ENCODE measurements at regions not wholly inside any gene's neighbourhood (a gene's known extent, or its start where the extent isn't known, plus 50 kb on each side); places are given as distances from the start of the nearest gene placed in this dataset.
"Not testable (repeated sequence)": the region's sequence is repeated elsewhere in the genome, so short reads cannot be mapped to it uniquely, and the experiment has no call there.

- no peak for DNase-seq (ENCODE audit: low spot score)
These were observed 97.5 kb upstream of the RPS6KA2 start for GRCh38 chr6:166724576-166724975.

DNA sequence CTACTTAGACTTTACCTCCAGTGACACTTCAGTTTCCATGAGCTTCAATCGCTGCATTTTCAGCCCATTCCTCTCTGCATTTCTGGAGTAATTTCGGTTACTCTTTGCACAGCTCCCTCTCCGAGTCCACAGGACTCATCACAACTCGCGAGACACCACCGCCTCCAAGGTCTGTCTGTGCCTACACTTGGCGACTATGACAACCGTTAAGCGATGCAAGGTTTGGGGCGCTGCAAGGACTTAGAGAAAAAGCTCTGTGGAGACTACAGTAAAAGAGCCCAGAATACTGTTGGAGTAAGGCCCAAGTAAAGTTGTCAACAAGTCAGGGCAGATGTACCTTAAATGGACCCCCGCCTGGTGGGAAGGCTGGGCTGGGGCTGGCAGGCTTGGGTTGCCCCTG is 95.7 kb upstream of the RPS6KA2 start:
- DNase-seq (ENCODE audit: low spot score), result no peak

GRCh38 chr6:166721576-166721975 is 94.5 kb upstream of the RPS6KA2 start:
- DNase-seq (ENCODE audit: low spot score), result no peak

GRCh38 chr6:166720856-166721255 is 93.8 kb upstream of the RPS6KA2 start:
- DNase-seq (ENCODE audit: low spot score), result no peak

DNA sequence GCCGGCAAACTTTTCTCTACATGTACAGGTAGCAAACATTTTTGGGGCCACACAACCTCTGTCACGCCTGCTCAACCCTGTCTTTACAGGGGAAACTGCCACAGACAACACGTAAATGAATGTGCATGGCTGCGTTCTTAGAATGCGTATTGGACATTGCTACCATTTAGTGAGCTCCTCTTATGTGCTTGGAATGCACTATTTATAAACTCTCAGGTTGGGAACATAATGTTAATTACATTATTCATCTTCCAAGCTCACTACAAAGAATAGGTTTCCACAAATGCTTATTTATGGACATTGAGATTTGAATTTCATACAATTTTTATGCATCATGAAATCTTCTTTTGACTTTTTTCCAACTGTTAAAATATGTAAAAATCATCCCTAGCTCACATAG is 92.0 kb upstream of the RPS6KA2 start:
- DNase-seq (ENCODE audit: low spot score), result no peak

GRCh38 chr6:166718516-166718915 is 91.5 kb upstream of the RPS6KA2 start:
- DNase-seq (ENCODE audit: low spot score), result no peak

DNA sequence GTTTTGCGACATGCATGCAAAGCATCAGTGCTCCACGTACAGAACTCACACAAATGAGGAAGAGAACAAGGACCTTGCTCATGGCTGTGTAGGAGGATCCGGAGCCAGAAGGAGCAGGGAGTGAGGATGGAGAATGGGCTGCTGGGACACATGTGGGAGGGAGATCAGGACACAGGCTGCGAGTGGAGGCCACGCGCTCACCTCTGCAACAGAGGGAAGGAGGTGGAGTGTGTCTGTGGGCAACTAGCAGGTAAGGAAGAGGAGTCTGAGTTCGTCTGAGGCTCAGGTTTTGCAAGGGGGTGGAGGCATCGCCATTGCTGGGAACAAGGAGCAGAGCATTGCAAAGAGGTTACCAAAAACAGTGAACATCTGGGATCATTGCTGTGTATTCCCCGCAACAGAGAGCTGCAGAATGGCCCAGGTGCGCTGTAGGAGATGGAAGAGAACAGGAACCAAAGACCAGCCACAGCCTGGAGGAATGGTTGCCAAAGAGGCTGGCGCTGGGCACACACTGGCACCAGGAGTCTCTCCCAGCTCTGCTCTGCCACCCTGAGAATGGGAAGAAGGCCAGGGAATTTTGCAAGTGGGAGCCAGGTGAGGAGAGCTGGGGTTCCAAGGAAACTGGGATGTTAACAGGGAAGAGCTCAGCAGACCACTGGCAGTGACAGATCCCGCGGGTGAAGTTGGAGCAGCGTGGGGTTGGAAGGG is 90.0 kb upstream of the RPS6KA2 start:
- DNase-seq (ENCODE audit: low spot score), result no peak

- no peak for DNase-seq (ENCODE audit: low spot score)
These were observed 88.9 kb upstream of the RPS6KA2 start for GRCh38 chr6:166715992-166716391.

GRCh38 chr6:166715065-166715464 is 88.0 kb upstream of the RPS6KA2 start:
- no peak for DNase-seq (ENCODE audit: low spot score)

GRCh38 chr6:166714581-166714980 is 87.5 kb upstream of the RPS6KA2 start:
- no peak for DNase-seq (ENCODE audit: low spot score)

GRCh38 chr6:166714187-166714510 is 87.1 kb upstream of the RPS6KA2 start:
- DNase-seq (ENCODE audit: low spot score), result no peak

DNA sequence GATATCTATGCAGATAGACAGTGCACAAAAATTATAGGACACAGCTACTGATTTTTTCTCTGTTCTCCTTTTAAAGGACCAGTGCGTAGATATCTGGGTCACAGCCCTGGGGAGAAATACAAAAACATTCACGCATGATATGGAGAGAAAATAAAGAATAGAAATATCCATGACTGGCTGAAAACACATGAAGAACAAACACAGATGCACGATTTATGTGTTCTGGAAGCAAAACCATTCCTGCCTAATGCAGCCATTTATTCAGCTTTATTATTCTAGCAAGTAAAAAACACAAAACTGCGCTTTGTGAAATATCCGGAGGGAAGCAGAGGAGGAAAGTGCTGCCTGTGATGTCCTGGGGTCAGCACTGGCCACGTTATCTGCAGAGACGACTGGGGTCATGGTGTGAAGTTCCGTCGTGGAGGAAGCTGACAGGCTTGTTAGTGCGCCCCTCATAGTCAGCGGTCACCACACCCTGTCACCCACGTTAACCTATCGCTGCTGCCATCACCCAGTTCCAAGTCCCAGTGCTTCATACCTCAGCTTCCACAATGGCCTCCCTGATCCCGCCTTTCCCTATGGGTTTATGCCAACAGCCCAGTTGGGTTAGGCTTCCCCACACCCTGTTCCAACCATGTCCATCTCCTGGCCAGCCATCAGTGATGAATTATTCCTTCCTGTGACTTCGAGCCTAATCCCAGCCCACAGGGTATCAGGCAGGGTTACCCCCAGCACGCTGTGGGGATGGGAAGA is 86.6 kb upstream of the RPS6KA2 start:
- no peak for DNase-seq (ENCODE audit: low spot score)

GRCh38 chr6:166712286-166713228 is 85.5 kb upstream of the RPS6KA2 start:
- DNase-seq (ENCODE audit: low spot score), result peak; percentile 37

- no peak for DNase-seq (ENCODE audit: low spot score)
These were observed 83.0 kb upstream of the RPS6KA2 start for GRCh38 chr6:166710084-166710483.

GRCh38 chr6:166708460-166708859 is 81.4 kb upstream of the RPS6KA2 start:
- DNase-seq (ENCODE audit: low spot score), result no peak

DNA sequence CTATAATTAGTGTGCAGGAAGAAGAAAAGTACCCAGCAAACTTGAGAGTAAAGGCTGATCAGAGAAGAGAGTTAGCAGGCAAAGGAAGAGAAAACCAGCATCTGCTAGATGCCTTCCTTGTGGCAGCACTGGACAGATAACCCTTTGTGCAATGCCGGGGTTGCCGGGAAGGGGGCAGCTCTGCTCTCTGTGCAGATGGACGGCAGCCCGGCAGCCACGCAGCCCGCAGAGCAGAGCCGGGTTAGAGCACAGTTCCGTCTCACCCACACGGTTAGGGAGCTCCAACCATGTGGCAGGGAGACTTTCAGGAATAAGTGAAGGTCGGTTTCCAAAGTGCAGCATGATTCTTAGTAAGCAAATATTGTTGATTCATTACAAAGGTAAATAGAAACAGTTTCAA is 80.0 kb upstream of the RPS6KA2 start:
- peak; percentile 75 for DNase-seq (ENCODE audit: low spot score)

DNA sequence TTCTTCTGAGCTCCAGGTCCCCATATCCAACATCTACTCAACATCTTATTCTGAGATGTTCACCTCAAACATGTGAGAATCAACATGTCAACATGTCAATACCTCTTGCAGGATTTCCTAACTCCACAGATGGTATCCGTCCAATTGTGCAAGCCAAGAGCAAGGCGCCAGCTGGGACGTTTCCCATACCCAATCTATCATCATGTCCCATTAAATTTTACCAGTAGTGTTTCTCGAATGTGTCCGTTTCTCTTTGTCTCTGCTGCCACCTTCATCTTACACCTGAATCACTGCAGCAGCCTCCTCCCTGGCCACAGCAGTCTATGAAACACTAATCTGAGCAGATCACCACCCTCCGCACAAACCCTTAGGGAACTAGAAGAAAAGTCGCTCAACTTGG is 78.0 kb upstream of the RPS6KA2 start:
- no peak for DNase-seq (ENCODE audit: low spot score)

DNA sequence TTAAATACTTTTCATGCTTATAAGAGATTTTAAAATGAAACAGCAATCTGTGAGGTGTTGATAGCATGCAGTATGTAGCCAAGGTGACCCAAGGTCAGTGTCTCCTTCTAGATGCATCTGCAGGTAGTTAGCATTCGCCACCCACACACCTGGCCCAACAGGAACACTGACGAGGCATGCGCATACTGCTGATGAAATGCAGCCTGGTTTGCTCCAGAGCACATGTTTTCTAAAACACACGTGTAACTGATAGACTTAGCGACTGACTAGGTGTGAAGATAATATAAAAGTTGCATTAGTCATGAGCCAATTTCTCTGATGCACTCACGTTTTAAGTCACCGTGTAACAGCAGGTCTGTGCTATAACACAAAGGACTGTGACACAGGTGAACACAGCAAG is 77.1 kb upstream of the RPS6KA2 start:
- DNase-seq (ENCODE audit: low spot score), result no peak

GRCh38 chr6:166703149-166703710 is 76.2 kb upstream of the RPS6KA2 start:
- no peak for DNase-seq (ENCODE audit: low spot score)

DNA sequence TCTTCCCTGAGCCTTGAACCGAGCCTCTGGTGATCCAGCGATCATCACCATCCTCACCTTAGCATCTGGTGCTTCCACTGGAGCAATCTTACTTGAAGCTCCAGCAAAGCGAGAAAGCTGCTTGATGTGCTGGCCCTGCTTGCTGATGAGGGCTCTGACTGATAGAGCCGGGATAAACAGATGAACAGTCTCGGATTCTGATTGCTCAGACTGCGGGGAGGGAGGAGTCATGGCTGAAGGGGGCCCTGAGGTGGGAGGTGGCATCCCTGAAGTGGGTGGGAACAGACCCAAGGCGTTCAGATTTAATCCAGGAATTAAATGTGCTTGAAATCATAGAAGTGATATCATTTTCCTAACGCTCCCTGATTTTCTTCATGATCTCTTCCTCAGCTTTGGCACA is 74.4 kb upstream of the RPS6KA2 start:
- not testable (repeated sequence) for DNase-seq (ENCODE audit: low spot score)

- not testable (repeated sequence) for DNase-seq (ENCODE audit: low spot score)
These were observed 73.8 kb upstream of the RPS6KA2 start for GRCh38 chr6:166700871-166701270.

DNA sequence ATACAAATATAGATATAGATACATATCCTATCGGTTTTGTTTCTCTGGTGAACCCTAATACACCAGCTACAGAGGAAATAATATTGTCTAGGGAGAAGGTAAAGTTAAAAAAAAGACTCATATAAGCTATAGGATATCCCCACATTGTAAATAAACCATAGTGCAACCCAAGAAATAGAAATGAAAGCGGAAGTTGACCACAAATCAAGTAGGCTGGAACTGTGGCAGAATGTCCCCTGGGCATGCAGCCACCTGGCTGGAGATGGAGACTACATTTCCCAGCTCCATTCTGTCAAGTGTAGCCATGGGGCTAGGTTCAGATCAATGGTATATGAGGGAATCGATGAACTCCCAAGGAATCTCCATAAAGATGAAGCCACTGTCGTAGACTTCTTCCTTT is 70.1 kb upstream of the RPS6KA2 start:
- DNase-seq (ENCODE audit: low spot score), result no peak
